HepG2 (cell line): ENCODE measurements at regions not wholly inside any gene's neighbourhood (a gene's known extent, or its start where the extent isn't known, plus 50 kb on each side); places are given as distances from the start of the nearest gene placed in this dataset.

Source experiments
- TF ChIP-seq, protein P1 (sequence below): sonication (generic); formaldehyde crosslinking; IDR thresholded peaks from 2 replicates; pipeline ENCODE4 v1.5.0; 2020; ENCODE audit warnings: mild to moderate bottlenecking, missing genetic modification reagents, borderline replicate concordance
- TF ChIP-seq, protein P2 (sequence below): sonication (generic); formaldehyde crosslinking; conservative IDR thresholded peaks from 2 replicates; pipeline ENCODE4 v1.4.0; 2020; ENCODE audit warnings: mild to moderate bottlenecking, missing genetic modification reagents, moderate library complexity

DNA sequence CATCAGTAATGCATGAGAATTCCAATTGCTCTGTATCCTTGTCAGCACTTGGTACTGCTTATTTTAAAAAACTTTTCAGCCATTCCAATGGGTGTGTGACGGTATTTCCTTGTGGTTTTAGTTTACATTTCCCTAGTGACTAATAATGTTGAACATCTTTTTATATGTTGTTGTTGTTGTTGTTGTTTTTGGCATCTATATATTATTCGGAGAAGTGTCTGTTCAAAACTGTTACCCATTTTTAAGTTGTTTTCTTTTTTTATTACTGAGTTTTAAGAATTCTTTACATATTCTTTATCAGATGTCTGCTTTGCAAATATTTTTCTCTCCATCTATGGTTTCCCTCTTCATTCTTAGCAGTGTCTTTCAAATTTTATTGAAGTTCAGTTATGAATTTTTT, 231.1 kb upstream of the POU3F1 start (continued):
- TF ChIP-seq, protein P1, sequence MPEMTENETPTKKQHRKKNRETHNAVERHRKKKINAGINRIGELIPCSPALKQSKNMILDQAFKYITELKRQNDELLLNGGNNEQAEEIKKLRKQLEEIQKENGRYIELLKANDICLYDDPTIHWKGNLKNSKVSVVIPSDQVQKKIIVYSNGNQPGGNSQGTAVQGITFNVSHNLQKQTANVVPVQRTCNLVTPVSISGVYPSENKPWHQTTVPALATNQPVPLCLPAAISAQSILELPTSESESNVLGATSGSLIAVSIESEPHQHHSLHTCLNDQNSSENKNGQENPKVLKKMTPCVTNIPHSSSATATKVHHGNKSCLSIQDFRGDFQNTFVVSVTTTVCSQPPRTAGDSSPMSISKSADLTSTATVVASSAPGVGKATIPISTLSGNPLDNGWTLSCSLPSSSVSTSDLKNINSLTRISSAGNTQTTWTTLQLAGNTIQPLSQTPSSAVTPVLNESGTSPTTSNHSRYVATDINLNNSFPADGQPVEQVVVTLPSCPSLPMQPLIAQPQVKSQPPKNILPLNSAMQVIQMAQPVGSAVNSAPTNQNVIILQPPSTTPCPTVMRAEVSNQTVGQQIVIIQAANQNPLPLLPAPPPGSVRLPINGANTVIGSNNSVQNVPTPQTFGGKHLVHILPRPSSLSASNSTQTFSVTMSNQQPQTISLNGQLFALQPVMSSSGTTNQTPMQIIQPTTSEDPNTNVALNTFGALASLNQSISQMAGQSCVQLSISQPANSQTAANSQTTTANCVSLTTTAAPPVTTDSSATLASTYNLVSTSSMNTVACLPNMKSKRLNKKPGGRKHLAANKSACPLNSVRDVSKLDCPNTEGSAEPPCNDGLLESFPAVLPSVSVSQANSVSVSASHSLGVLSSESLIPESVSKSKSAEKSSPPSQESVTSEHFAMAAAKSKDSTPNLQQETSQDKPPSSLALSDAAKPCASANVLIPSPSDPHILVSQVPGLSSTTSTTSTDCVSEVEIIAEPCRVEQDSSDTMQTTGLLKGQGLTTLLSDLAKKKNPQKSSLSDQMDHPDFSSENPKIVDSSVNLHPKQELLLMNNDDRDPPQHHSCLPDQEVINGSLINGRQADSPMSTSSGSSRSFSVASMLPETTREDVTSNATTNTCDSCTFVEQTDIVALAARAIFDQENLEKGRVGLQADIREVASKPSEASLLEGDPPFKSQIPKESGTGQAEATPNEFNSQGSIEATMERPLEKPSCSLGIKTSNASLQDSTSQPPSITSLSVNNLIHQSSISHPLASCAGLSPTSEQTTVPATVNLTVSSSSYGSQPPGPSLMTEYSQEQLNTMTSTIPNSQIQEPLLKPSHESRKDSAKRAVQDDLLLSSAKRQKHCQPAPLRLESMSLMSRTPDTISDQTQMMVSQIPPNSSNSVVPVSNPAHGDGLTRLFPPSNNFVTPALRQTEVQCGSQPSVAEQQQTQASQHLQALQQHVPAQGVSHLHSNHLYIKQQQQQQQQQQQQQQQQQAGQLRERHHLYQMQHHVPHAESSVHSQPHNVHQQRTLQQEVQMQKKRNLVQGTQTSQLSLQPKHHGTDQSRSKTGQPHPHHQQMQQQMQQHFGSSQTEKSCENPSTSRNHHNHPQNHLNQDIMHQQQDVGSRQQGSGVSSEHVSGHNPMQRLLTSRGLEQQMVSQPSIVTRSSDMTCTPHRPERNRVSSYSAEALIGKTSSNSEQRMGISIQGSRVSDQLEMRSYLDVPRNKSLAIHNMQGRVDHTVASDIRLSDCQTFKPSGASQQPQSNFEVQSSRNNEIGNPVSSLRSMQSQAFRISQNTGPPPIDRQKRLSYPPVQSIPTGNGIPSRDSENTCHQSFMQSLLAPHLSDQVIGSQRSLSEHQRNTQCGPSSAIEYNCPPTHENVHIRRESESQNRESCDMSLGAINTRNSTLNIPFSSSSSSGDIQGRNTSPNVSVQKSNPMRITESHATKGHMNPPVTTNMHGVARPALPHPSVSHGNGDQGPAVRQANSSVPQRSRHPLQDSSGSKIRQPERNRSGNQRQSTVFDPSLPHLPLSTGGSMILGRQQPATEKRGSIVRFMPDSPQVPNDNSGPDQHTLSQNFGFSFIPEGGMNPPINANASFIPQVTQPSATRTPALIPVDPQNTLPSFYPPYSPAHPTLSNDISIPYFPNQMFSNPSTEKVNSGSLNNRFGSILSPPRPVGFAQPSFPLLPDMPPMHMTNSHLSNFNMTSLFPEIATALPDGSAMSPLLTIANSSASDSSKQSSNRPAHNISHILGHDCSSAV (CRISPR knock-in tag) = no peak
- TF ChIP-seq, protein P2, sequence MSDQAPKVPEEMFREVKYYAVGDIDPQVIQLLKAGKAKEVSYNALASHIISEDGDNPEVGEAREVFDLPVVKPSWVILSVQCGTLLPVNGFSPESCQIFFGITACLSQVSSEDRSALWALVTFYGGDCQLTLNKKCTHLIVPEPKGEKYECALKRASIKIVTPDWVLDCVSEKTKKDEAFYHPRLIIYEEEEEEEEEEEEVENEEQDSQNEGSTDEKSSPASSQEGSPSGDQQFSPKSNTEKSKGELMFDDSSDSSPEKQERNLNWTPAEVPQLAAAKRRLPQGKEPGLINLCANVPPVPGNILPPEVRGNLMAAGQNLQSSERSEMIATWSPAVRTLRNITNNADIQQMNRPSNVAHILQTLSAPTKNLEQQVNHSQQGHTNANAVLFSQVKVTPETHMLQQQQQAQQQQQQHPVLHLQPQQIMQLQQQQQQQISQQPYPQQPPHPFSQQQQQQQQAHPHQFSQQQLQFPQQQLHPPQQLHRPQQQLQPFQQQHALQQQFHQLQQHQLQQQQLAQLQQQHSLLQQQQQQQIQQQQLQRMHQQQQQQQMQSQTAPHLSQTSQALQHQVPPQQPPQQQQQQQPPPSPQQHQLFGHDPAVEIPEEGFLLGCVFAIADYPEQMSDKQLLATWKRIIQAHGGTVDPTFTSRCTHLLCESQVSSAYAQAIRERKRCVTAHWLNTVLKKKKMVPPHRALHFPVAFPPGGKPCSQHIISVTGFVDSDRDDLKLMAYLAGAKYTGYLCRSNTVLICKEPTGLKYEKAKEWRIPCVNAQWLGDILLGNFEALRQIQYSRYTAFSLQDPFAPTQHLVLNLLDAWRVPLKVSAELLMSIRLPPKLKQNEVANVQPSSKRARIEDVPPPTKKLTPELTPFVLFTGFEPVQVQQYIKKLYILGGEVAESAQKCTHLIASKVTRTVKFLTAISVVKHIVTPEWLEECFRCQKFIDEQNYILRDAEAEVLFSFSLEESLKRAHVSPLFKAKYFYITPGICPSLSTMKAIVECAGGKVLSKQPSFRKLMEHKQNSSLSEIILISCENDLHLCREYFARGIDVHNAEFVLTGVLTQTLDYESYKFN = no peak
